ENCODE measurements at regions not wholly inside any gene's neighbourhood (a gene's known extent, or its start where the extent isn't known, plus 50 kb on each side); places are given as distances from the start of the nearest gene placed in this dataset.

DNA sequence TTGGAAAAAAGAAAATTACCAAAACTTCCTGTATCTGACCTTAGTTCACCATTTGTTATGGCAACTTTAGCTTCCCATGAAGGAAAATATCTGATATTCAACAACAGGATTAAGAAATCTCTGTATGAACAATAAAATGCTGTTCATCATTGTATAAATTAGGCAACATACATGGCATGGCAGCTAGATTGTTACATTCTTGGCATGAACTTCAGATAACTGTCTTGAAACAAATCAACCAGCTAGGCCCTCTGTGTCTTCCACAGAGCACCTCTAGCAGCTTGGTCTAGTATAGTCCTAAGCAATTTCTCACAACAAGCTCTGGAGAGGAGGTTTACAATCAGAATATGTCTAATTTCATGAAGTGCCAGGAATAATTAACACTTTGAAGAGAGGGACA, 105.4 kb upstream of the PCDH7 start:
- no peak overlapping the region for H3K4me2 ChIP-seq
- H3K27ac ChIP-seq = no peak overlapping the region
- no peaks in the 10 kb centered on the region for H3K79me2 ChIP-seq (ENCODE audit: insufficient read depth, low read depth)
- no peaks in the 10 kb centered on the region for H3K27me3 ChIP-seq (ENCODE audit: insufficient read depth, low read depth)
- H4K20me1 ChIP-seq (ENCODE audit: insufficient read depth) = no peaks in the 10 kb centered on the region
- H3K4me3 ChIP-seq (IDR thresholded peaks at IDR 0.05; ENCODE audit: insufficient read depth, low read depth, low read length) = no peak overlapping the region
- H3K36me3 ChIP-seq (ENCODE audit: insufficient read depth) = no peaks in the 10 kb centered on the region
- TF ChIP-seq, protein P1, sequence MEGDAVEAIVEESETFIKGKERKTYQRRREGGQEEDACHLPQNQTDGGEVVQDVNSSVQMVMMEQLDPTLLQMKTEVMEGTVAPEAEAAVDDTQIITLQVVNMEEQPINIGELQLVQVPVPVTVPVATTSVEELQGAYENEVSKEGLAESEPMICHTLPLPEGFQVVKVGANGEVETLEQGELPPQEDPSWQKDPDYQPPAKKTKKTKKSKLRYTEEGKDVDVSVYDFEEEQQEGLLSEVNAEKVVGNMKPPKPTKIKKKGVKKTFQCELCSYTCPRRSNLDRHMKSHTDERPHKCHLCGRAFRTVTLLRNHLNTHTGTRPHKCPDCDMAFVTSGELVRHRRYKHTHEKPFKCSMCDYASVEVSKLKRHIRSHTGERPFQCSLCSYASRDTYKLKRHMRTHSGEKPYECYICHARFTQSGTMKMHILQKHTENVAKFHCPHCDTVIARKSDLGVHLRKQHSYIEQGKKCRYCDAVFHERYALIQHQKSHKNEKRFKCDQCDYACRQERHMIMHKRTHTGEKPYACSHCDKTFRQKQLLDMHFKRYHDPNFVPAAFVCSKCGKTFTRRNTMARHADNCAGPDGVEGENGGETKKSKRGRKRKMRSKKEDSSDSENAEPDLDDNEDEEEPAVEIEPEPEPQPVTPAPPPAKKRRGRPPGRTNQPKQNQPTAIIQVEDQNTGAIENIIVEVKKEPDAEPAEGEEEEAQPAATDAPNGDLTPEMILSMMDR (conservative IDR thresholded peaks at IDR 0.05; ENCODE audit: low read depth, low read length) = no peak
- no peaks in the 10 kb centered on the region for H3K4me1 ChIP-seq (ENCODE audit: low read depth, poor library complexity, severe bottlenecking)
- H2AFZ ChIP-seq (ENCODE audit: low read depth) = no peak overlapping the region
- no peak overlapping the region for H3K9ac ChIP-seq

- Histone ChIP-seq H3K4me1 (ENCODE audit: low read depth, poor library complexity, severe bottlenecking) (no peaks in the 10 kb centered on the region), H3K9ac (no peak overlapping the region), H4K20me1 (ENCODE audit: insufficient read depth) (no peaks in the 10 kb centered on the region), H2AFZ (ENCODE audit: low read depth) (no peak overlapping the region), H3K27me3 (ENCODE audit: insufficient read depth, low read depth) (no peaks in the 10 kb centered on the region), H3K36me3 (ENCODE audit: insufficient read depth) (no peaks in the 10 kb centered on the region), H3K4me2 (no peak overlapping the region), H3K27ac (no peak overlapping the region), H3K4me3 (IDR thresholded peaks at IDR 0.05; ENCODE audit: insufficient read depth, low read depth, low read length) (no peak overlapping the region), H3K79me2 (ENCODE audit: insufficient read depth, low read depth) (no peaks in the 10 kb centered on the region)
- TF ChIP-seq, protein P1 (conservative IDR thresholded peaks at IDR 0.05; ENCODE audit: low read depth, low read length) = no peak
Observed at GRCh38 chr4:30616942-30617646, 103.1 kb upstream of the PCDH7 start.

DNA sequence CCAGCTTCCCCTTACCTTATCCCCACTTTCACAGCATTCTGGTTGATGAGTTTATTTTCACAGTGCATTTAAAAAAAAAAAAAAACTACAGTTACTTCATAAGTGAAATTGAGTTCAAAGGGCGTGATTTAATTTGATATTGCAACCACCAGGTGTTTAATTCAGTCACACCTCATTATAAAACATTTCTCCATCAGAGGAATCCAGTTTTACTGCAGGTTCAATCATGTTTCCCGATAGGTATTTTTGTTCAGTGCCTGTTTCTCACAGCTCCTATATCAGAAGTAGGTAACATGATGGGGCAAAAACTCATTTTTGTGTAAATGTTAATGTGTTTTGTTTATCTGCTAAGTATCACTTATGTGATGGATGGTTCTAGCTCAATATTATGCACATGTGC, 102.3 kb upstream of the PCDH7 start:
- H3K79me2 ChIP-seq (ENCODE audit: insufficient read depth, low read depth) = no peaks in the 10 kb centered on the region
- H3K4me2 ChIP-seq = no peak overlapping the region
- TF ChIP-seq, protein P1 (conservative IDR thresholded peaks at IDR 0.05; ENCODE audit: low read depth, low read length) = no peak
- H3K9ac ChIP-seq = no peak overlapping the region
- H3K27me3 ChIP-seq (ENCODE audit: insufficient read depth, low read depth) = no peaks in the 10 kb centered on the region
- no peak overlapping the region for H2AFZ ChIP-seq (ENCODE audit: low read depth)
- no peak overlapping the region for H3K27ac ChIP-seq
- no peaks in the 10 kb centered on the region for H4K20me1 ChIP-seq (ENCODE audit: insufficient read depth)
- H3K4me3 ChIP-seq (IDR thresholded peaks at IDR 0.05; ENCODE audit: insufficient read depth, low read depth, low read length) = no peak overlapping the region
- H3K36me3 ChIP-seq (ENCODE audit: insufficient read depth) = no peaks in the 10 kb centered on the region
- no peaks in the 10 kb centered on the region for H3K4me1 ChIP-seq (ENCODE audit: low read depth, poor library complexity, severe bottlenecking)

DNA sequence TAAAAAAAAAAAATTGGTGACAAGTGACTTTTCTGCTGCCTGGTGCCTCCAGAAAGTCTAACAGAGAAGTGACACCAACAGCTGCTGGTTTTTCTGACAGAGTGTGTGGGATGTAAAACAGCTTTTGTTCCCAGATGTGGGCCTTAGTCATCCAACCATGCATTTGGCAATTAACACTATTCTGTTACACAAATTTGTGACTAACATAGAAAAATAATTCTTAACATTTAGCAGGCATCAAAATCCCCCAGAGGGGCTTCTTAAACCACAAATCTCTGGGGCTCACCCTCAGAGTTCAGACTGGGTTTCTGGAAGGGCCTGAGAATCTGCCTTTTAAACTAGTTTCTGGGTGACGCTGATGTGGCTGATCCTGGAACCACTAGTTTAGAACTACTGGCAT, 100.5 kb upstream of the PCDH7 start:
- TF ChIP-seq, protein P1 (conservative IDR thresholded peaks at IDR 0.05; ENCODE audit: low read depth, low read length) = no peak
- H3K79me2 ChIP-seq (ENCODE audit: insufficient read depth, low read depth) = no peaks in the 10 kb centered on the region
- no peak overlapping the region for H3K4me3 ChIP-seq (IDR thresholded peaks at IDR 0.05; ENCODE audit: insufficient read depth, low read depth, low read length)
- H4K20me1 ChIP-seq (ENCODE audit: insufficient read depth) = no peaks in the 10 kb centered on the region
- H3K27ac ChIP-seq = no peak overlapping the region
- no peak overlapping the region for H3K9ac ChIP-seq
- no peaks in the 10 kb centered on the region for H3K36me3 ChIP-seq (ENCODE audit: insufficient read depth)
- no peaks in the 10 kb centered on the region for H3K27me3 ChIP-seq (ENCODE audit: insufficient read depth, low read depth)
- no peaks in the 10 kb centered on the region for H3K4me1 ChIP-seq (ENCODE audit: low read depth, poor library complexity, severe bottlenecking)
- H2AFZ ChIP-seq (ENCODE audit: low read depth) = no peak overlapping the region
- H3K4me2 ChIP-seq = no peak overlapping the region

All from KMS-11 (cell line).